HepG2 (cell line): ENCODE measurements at regions not wholly inside any gene's neighbourhood (a gene's known extent, or its start where the extent isn't known, plus 50 kb on each side); places are given as distances from the start of the nearest gene placed in this dataset.

Experiments
- ATAC-seq: fragments of 200-7000 bp; cut with Tn5 transposase; 3 replicates; pipeline ENCODE4 v1.9.1; 2020; ENCODE audit warnings: mild to moderate bottlenecking, moderate library complexity
- BruUV-seq: library from RNA; stranded (reverse); fragments of 400-500 nt; replicated peaks from 2 replicates; lab custom pipeline; 2021; lab: Mats Ljungman, UMichigan
- CTCF ChIA-PET: fragments of 300-600 bp; formaldehyde crosslinking; extraction: SDS; loops from one replicate; lab custom pipeline; 2021; ENCODE audit warnings: low total read pairs, inconsistent platforms, low intra/inter-chr PET ratio; lab: Yijun Ruan, JAX
- POLR2A ChIA-PET: fragments of 350-600 bp; sonication (Branson Sonifier 250); formaldehyde crosslinking; loops from one replicate; lab custom pipeline; 2020; ENCODE audit warnings: antibody characterized with exemption, inconsistent platforms; lab: Yijun Ruan, JAX
- DNase-seq: peaks from one replicate; pipeline ENCODE4 v3.0.0-alpha.2; 2015; ENCODE audit warnings: low spot score
- FAIRE-seq: peaks from 3 replicates; lab custom pipeline; 2011; peaks lifted over from hg19 to GRCh38; lab: Jason Lieb, UNC
- H2AFZ ChIP-seq: one replicate; pipeline ENCODE4 v1.6.1; 2011; ENCODE audit warnings: low read length, inconsistent platforms
- H3K27ac ChIP-seq: fragments of 300-600 bp; 3 replicates; pipeline ENCODE4 v1.8.0; 2011; ENCODE audit warnings: mixed run types, mild to moderate bottlenecking, mixed read lengths, low read length, inconsistent platforms; ENCODE audit not compliant: insufficient read depth; ENCODE audit errors: extremely low read length
- H3K27me3 ChIP-seq, 2 experiments: fragments of 200-600 bp in 1 of 2; 2 replicates in 1 of 2; 3 replicates in 1 of 2; pipeline versions ENCODE4 v1.6.0 to v1.8.0; 2011; ENCODE audit warnings: low read length in 2 of 2, mild to moderate bottlenecking in 2 of 2, moderate library complexity in 2 of 2, inconsistent platforms in 1 of 2; ENCODE audit not compliant: insufficient read depth in 2 of 2, control insufficient read depth in 1 of 2
- H3K36me3 ChIP-seq, 2 experiments: fragments of 200-600 bp in 1 of 2; replicated peaks in 1 of 2; 2 replicates in 1 of 2; 3 replicates in 1 of 2; pipeline versions ENCODE4 v1.5.1 to v1.8.0; 2011; ENCODE audit warnings: low read length in 2 of 2, inconsistent platforms in 1 of 2; ENCODE audit not compliant: insufficient read depth in 2 of 2, control insufficient read depth in 1 of 2
- H3K4me1 ChIP-seq: 2 replicates; pipeline ENCODE4 v1.5.1; 2012; ENCODE audit warnings: low read length, inconsistent platforms; ENCODE audit not compliant: insufficient read depth
- H3K4me2 ChIP-seq: 2 replicates; pipeline ENCODE4 v1.6.0; 2011; ENCODE audit warnings: low read depth, low read length, inconsistent platforms
- H3K4me3 ChIP-seq, 3 experiments: fragments of 200-600 bp in 1 of 3; sonication (generic), shearing (Covaris generic) in 1 of 3; replicated peaks in 1 of 3; 2 replicates each; pipeline ENCODE4 v1.5.1; 2011 to 2016; ENCODE audit warnings: low read length in 3 of 3, inconsistent platforms in 2 of 3, low read depth in 2 of 3, mild to moderate bottlenecking in 2 of 3, control low read depth in 1 of 3, mixed read lengths in 1 of 3; ENCODE audit not compliant: insufficient read depth in 1 of 3
- H3K79me2 ChIP-seq: one replicate; pipeline ENCODE4 v1.6.1; 2011; ENCODE audit warnings: low read length, inconsistent platforms; ENCODE audit not compliant: insufficient read depth
- H3K9ac ChIP-seq: 2 replicates; pipeline ENCODE4 v1.6.0; 2011; ENCODE audit warnings: mild to moderate bottlenecking, low read depth, low read length, inconsistent platforms; ENCODE audit not compliant: insufficient read depth
- H3K9me3 ChIP-seq: 2 replicates; pipeline ENCODE4 v1.5.1; 2012; ENCODE audit warnings: mild to moderate bottlenecking, low read length
- H4K20me1 ChIP-seq: 2 replicates; pipeline ENCODE4 v1.6.0; 2011; ENCODE audit warnings: inconsistent platforms, mild to moderate bottlenecking, low read length, moderate library complexity; ENCODE audit not compliant: insufficient read depth
- ATAD3A ChIP-seq: sonication (generic); formaldehyde crosslinking; IDR thresholded peaks from 2 replicates; pipeline ENCODE4 v1.4.0; 2020; ENCODE audit warnings: missing genetic modification reagents
- PRPF4 ChIP-seq: fragments of 200-400 bp; formaldehyde crosslinking; IDR thresholded peaks from 2 replicates; pipeline ENCODE4 v1.6.1; 2016; ENCODE audit warnings: low read length, low read depth; ENCODE audit not compliant: poor library complexity, severe bottlenecking
- RAD21 ChIP-seq: fragments of 450-650 bp; formaldehyde crosslinking; IDR thresholded peaks from 2 replicates; pipeline ENCODE4 v1.5.0; 2020; ENCODE audit warnings: mild to moderate bottlenecking
- RXRA ChIP-seq: sonication (generic); formaldehyde crosslinking; IDR thresholded peaks from 2 replicates; pipeline ENCODE4 v1.5.1; 2020; ENCODE audit warnings: missing genetic modification reagents
- UBTF ChIP-seq: sonication (generic); formaldehyde crosslinking; IDR thresholded peaks from 2 replicates; pipeline ENCODE4 v1.4.0; 2020; ENCODE audit warnings: mild to moderate bottlenecking, missing genetic modification reagents
- ZSCAN5A ChIP-seq: sonication (generic); formaldehyde crosslinking; IDR thresholded peaks from 2 replicates; pipeline ENCODE4 v1.8.0; 2022; ENCODE audit warnings: mild to moderate bottlenecking, missing genetic modification reagents, borderline replicate concordance
- WGBS: methylation state at CpG from one replicate; pipeline ENCODE4 v1.1.6; 2017; ENCODE audit warnings: low lambda C conversion rate; 5-methylcytosine and 5-hydroxymethylcytosine counted together
- in situ Hi-C: cut with HindIII; loops from 2 replicates; pipeline ENCODE4 v1.10.0; 2017; ENCODE audit warnings: low pct_unique_long_range_greater_than_20kb; ENCODE audit not compliant: extremely low pct_ligation_motif_present
- intact Hi-C: fragments of 100-400 bp; cut with micrococcal nuclease; formaldehyde crosslinking; loops from one replicate; pipeline ENCODE4 v1.10.0; 2022; ENCODE audit not compliant: unreplicated experiment

GRCh38 chr3:18228060-18228459 lies 197.1 kb downstream of the SATB1 start:
- DNase-seq (no peak), FAIRE-seq (no peak), ATAC-seq (no peak)
- TF ChIP-seq UBTF (no peak), ZSCAN5A (CRISPR knock-in tag) (no peak), RAD21 (no peak), PRPF4 (no peak), ATAD3A (CRISPR knock-in tag) (no peak), RXRA (CRISPR knock-in tag) (no peak)
- H2AFZ ChIP-seq = no peak overlapping the region
- no peaks in the 10 kb centered on the region for H3K79me2 ChIP-seq
- intact Hi-C loops = no loop called here
- no peaks in the 10 kb centered on the region for H3K36me3 ChIP-seq
- WGBS = 3% methylated on average over 1 of the region's 1 CpG
- in situ Hi-C loops = no loop called here
- no peak overlapping the region for H3K4me2 ChIP-seq
- no peak overlapping the region for H3K4me3 ChIP-seq
- H3K9me3 ChIP-seq = no peaks in the 10 kb centered on the region
- no peaks in the 10 kb centered on the region for H3K4me1 ChIP-seq
- no peaks in the 10 kb centered on the region for H4K20me1 ChIP-seq
- CTCF ChIA-PET = no interaction called here
- H3K27me3 ChIP-seq = no peaks in the 10 kb centered on the region
- POLR2A ChIA-PET = no interaction called here
- no peak overlapping the region for H3K9ac ChIP-seq
- no TSS peak for BruUV-seq
- H3K27ac ChIP-seq = no peak overlapping the region
